SK-MEL-5 (cell line): ENCODE measurements at regions not wholly inside any gene's neighbourhood (a gene's known extent, or its start where the extent isn't known, plus 50 kb on each side); places are given as distances from the start of the nearest gene placed in this dataset.

Experiments used
- DNase-seq: peaks from one replicate; pipeline ENCODE4 v3.0.0-alpha.2; 2016; ENCODE audit warnings: low read depth, low spot score
- in situ Hi-C: cut with HindIII; loops from 2 replicates; pipeline ENCODE4 v1.10.0; 2016; ENCODE audit warnings: low sequenced_read_pairs, high pct_unique_total_duplicates, low pct_unique_long_range_greater_than_20kb

- in situ Hi-C loops: no loop called here
- no peak for DNase-seq
Observed at GRCh38 chr11:128227466-128227865, 359.9 kb downstream of the ETS1 start.

- in situ Hi-C loops: no loop called here
- no peak for DNase-seq
Observed at GRCh38 chr11:128226106-128226716, 361.1 kb downstream of the ETS1 start.

DNA sequence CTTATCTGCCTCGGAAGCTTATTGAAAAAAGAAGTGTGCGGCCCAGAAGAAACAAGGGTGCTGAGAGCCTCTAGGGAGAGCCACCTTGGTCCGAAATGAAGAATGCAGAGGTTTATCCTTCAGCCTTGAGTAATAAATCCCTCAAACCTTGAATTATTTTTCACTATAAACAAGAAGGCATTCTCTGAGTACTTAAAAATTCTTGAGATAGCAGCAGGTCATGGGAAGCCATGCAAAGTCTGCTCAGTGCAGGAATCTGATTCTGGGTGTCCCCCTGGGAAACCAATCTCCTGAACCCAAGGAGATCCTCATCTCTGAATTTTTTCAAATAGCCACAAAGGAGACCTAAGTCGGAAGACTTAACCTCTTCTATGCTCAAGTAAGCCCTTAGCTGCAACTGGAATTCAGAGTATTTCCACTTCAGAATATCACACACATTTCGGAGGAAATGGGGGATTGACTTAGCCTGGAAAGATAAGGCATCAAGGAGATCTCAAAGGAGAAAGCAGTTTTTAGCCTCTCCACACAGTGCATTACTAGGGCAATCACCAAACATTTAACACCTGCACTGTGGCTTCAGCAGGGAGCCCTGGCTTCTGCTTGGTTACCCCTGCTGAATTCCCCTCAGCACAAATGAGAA lies 365.0 kb downstream of the ETS1 start:
- in situ Hi-C loops: no loop called here
- DNase-seq: no peak

- no peak for DNase-seq
- in situ Hi-C loops: no loop called here
Observed at GRCh38 chr11:128219731-128220120, 367.6 kb downstream of the ETS1 start.

GRCh38 chr11:128216198-128216597 lies 371.2 kb downstream of the ETS1 start:
- in situ Hi-C loops: no loop called here
- DNase-seq: no peak

- no peak for DNase-seq
- in situ Hi-C loops: no loop called here
Observed at GRCh38 chr11:128215238-128215882, 372.0 kb downstream of the ETS1 start.

GRCh38 chr11:128214263-128214662 lies 373.1 kb downstream of the ETS1 start:
- in situ Hi-C loops: no loop called here
- DNase-seq: no peak

DNA sequence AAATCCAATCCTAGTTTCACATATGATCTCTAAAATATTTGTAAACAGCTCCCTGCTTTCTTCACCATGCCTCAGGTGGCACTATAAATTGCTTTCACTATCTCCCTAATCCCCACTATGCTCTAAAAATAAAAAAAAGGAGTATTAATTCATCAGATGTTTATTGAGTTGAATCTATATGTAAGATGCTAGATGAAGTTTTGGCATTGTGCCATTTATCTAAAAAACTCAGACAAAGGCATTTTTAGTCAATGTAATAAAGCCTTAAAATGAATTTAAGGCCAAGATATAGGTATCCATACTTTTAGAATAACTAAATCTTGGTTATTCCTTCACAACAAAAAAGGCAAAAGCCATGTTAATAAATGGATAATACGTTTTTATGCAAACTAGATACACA lies 373.9 kb downstream of the ETS1 start:
- no peak for DNase-seq
- in situ Hi-C loops: no loop called here

- in situ Hi-C loops: no loop called here
- DNase-seq: no peak
Observed at GRCh38 chr11:128212324-128212723, 375.0 kb downstream of the ETS1 start.

- in situ Hi-C loops: no loop called here
- peak; percentile 20 for DNase-seq
Observed at GRCh38 chr11:128210148-128210940, 377.0 kb downstream of the ETS1 start.

- in situ Hi-C loops: no loop called here
- no peak for DNase-seq
Observed at GRCh38 chr11:128209138-128209435, 378.3 kb downstream of the ETS1 start.

GRCh38 chr11:128208329-128209137 lies 378.8 kb downstream of the ETS1 start:
- in situ Hi-C loops: no loop called here
- no peak for DNase-seq

- no peak for DNase-seq
- in situ Hi-C loops: no loop called here
Observed at GRCh38 chr11:128207861-128208321, 379.5 kb downstream of the ETS1 start.

GRCh38 chr11:128206461-128206860 lies 380.9 kb downstream of the ETS1 start:
- in situ Hi-C loops: no loop called here

GRCh38 chr11:128205796-128206195 lies 381.6 kb downstream of the ETS1 start:
- no peak for DNase-seq
- in situ Hi-C loops: no loop called here

More at GRCh38 chr11:128206461-128206860, 380.9 kb downstream of the ETS1 start:
- no peak for DNase-seq

DNA sequence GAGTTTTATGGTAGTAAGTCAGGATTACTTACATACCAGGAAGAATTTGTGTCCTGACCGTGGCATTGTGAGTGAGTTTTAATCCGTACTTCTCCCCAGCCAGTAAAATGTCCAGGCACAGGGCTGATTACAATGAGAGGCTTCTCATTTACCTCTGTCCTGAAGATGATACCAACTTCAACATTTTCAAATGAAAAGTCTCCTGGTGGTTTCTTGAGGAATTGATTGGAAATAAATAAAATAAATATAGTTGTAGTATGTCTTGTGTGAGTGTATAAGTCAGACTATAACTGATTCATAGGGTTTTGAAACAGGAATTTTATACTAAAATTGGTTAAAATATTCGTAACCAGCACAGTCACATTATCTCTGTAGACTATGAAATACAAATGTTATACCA lies 382.5 kb downstream of the ETS1 start:
- in situ Hi-C loops: no loop called here
- DNase-seq: no peak

- no peak for DNase-seq
- in situ Hi-C loops: no loop called here
Observed at GRCh38 chr11:128201801-128202200, 385.6 kb downstream of the ETS1 start.

DNA sequence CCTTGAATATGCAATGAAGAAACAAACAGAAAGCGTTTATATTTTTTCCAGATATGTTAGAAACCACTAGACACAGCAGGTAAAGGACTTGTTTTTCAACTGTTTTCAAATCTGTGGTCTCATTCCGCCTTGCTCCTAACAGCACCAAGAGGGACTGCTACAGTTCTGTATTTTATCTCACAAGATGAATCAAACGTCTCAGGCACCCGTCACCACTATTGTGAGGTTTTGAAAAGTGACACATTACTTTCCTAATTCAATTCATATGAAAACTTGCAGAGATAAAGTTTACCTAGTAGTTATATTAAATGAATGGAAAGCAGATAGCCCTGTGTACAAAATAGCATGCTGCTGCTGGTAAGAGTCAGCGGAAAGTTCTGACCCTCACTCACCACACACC lies 386.3 kb downstream of the ETS1 start:
- in situ Hi-C loops: no loop called here
- no peak for DNase-seq
